Stimulated activated CD4-positive, alpha-beta T cell treated with anti-CD3 and anti-CD28 coated beads, Interleukin-4, amount 100 ng/mL, for 4 hours (primary cell): ENCODE measurements at regions not wholly inside any gene's neighbourhood (a gene's known extent, or its start where the extent isn't known, plus 50 kb on each side); places are given as distances from the start of the nearest gene placed in this dataset.
"Not testable (repeated sequence)": the region's sequence is repeated elsewhere in the genome, so short reads cannot be mapped to it uniquely, and the experiment has no call there.

Experiments used
- DNase-seq, 2 experiments: peaks; one replicate each; pipeline ENCODE4 v3.0.0-alpha.2; 2020

- no peak for DNase-seq
These were observed 1088.9 kb upstream of the CITED2 start for GRCh38 chr6:140463312-140463710.

GRCh38 chr6:140462453-140463311 lies 1088.2 kb upstream of the CITED2 start:
- no peak for DNase-seq

GRCh38 chr6:140462076-140462452 lies 1087.6 kb upstream of the CITED2 start:
- no peak for DNase-seq

DNA sequence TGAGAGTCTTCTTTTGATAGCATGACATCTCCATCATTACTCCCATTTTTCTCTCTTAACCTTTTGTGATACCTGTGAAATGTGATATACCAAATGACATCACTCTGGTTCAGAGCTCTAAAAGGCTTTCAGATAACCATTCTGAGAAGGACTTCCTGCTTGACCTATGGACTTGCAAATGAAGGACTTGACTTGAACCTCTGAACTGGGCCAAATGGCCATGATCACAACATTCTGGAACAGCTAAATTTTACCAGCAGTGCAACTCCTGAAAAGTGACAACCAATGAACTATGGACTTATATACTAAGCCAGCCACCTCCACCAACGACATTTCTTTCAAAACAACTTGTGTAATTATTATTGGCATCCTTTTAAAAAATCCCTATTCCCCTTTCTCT lies 1085.8 kb upstream of the CITED2 start:
- no peak for DNase-seq

GRCh38 chr6:140459209-140459608 lies 1084.8 kb upstream of the CITED2 start:
- DNase-seq: no peak

DNA sequence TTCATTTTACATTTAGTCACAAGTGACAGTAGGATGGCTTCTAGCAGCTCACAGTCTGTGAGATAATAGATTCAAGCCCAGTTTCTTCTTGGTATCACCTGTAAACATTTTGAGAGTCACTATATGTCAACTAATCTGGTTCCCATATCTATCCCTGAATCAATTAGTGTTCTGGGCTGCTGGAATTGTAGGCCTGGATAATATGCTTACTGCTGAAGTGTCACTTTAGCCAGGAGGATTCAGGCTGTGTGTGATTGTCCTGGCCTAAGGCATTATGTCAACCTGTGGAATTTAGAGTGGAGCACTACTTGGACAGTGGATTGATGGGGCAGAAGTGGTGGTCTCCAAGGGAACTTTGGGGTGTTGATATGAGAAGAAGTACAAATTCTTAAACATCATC lies 1071.8 kb upstream of the CITED2 start:
- DNase-seq: no peak

GRCh38 chr6:140445474-140446004 lies 1071.1 kb upstream of the CITED2 start:
- no peak for DNase-seq

DNA sequence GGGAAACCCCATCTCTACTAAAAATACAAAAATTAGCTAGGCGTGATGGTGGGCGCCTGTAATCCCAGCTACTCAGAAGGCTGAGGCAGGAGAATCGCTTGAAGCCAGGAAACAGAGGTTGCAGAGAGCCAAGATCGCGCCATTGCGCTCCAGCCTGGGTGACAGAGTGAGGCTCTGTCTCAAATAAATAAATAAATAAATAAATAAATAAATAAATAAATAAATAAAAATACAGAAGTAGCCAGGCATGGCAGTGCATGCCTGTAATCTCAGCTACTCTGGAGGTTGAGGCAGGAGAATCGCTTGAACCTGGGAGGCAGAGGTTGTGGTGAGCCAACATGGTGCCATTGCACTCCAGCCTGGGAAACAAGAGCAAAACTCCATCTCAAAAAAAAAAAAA lies 1068.7 kb upstream of the CITED2 start:
- not testable (repeated sequence) for DNase-seq

GRCh38 chr6:140441256-140441655 lies 1066.8 kb upstream of the CITED2 start:
- no peak for DNase-seq

- DNase-seq: no peak
These were observed 1065.9 kb upstream of the CITED2 start for GRCh38 chr6:140440223-140440835.

- no peak for DNase-seq
These were observed 1063.9 kb upstream of the CITED2 start for GRCh38 chr6:140438346-140438735.

DNA sequence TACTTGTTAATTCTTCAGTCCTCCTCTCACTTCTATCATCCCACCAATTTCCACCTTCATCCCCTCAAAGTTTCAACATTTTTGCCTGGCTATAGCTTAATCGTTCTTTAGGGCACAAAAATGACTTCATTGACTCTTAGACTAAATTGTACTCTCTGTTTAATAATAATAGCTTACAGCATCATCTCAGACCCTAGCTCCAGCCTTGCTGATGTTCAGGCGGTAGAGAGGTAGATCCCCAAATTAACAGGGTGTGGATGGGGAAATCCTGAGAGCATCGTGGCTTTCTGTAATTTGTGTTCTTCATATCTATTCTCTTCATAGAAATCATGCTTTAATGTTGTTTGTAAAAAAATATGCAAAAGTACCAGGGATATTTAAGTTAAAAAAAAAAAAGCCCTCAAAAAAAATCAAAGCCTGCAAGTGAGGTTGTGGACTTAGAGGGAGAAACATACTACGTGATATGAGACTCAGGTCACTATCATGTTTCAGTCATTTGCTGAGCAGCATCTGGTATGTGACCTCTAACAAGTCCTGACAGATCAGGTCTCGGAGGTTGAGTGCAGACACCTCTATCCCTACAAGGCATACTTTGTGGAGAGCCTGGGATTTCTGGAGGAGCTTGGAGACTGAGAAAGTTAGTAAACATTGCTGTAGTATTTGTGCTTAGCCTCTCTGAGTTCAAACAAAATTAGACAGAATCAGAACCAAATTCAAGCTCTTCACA lies 1063.3 kb upstream of the CITED2 start:
- no peak for DNase-seq

DNA sequence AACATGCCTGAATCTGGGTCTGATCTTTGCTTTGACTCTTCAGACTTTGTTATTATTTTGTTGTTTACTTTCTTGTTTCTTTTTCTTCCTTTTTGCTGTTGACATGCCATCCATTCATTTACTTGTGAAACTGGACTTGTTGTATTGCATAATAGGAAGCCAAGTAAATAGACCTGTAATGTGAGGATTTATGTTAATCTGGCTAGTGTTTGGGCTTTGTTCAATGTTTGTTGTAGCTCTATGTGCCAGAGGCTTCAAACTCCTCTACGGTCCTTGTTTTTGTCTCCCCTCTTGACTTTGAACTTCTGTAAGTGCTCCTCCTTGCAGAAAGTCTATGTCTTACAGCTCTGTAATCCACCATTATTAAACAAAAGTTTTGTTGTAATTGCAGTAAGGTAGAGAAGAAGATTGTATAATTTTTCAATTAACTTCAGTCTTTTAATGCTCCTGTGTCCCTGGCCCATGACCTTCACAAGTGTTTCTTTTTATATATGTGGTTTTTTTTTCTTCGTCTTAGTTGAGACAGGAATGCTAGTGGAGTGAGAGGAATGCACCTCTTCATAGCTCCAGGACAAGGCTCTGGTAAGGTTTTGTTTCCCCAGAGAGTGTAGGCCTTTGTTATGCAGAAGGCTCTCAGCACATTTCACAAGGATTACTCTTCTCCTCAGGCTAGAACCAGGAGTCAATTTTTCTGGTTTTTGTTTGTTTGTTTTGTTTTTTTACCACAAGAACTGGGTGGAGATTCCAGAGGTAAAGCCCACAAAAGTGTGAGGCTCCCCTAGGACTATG lies 1061.8 kb upstream of the CITED2 start:
- no peak for DNase-seq

GRCh38 chr6:140434761-140435160 lies 1060.3 kb upstream of the CITED2 start:
- no peak for DNase-seq

DNA sequence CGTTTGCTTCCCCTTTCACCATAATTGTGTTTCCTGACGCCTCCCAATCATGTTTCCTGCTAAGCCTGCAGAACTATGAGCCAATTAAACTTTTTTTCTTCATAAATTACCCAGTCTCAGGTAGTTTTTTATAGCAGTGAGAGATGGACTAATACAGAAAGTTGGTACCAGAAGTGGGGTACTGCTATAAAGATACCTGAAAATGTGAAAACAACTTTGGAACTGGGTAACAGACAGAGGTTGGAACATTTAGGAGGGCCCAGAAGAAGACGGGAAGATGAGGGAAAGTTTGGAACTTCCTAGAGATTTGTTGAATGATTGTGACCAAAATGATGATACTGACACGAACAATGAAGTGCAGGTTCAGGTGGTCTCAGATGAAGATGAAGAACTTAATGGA lies 1058.6 kb upstream of the CITED2 start:
- DNase-seq: no peak

DNA sequence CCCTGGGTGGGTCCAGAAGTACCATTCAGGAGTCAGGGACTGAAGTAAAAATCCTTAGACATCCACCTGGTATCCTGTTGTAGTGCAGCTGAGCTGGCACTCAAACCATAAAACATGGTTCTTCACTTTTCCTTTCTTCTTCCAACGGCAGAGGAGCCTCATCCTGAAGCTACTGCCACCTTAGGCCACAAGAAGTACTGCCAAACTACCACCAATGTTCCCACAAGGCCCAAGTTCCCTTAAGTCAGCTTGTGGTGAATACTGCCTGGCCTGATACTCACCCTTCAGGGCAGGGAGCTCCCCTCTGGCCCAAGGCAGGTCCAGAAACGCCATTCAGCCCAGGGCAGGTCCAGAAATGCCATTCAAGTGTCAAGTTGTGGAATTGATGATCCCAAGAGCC lies 1053.4 kb upstream of the CITED2 start:
- no peak for DNase-seq

DNA sequence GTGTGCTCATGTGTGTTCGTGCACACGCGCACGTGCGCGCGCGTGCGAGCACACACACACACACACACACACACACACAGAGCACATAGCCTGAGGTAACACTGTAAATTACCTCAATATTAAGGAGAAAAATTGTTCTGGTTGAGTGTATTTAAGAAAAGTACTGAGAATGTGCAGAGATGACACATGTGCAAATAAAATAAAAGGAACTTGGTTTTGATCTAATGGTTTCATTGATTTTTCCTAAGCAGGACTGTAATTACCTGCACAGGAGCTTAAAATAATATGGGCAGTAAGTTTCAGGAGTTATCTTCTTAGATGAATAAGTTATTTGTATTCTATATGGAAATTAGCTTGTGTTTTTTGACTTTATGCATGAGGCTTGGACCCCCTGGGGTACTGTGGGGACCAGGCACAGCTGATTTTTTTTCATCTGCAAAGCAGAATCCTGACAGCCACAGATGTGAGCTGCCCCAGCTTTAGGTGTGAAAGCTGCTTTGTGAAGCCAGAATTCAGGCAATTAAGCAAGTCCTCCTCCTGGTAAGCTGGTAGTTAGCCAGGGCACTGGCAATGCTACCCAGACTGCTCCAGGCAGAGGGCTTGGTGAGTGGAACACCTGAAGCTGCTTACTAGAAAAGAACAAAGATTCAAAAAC lies 1040.6 kb upstream of the CITED2 start:
- no peak for DNase-seq

DNA sequence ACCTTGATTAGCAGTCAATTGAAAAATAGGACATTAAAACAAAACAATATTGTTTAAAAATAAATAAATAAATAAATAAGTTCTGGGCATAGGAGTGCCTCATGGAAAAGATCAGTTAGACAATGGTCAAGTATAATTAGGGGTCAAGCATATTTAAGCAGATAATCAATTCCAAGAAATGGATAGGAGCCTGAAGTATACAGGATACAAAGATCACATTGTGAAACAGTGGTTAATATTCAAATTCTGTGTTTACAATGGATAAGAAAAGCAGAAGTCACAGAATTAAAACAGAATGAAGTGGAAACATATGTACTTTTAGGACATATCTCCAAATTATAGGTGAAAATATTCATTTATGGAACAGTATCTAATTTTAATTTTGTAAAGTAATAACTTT lies 1028.6 kb upstream of the CITED2 start:
- DNase-seq: no peak

- DNase-seq: no peak
These were observed 1027.3 kb upstream of the CITED2 start for GRCh38 chr6:140401761-140402160.

- no peak for DNase-seq
These were observed 1023.6 kb upstream of the CITED2 start for GRCh38 chr6:140398076-140398475.

DNA sequence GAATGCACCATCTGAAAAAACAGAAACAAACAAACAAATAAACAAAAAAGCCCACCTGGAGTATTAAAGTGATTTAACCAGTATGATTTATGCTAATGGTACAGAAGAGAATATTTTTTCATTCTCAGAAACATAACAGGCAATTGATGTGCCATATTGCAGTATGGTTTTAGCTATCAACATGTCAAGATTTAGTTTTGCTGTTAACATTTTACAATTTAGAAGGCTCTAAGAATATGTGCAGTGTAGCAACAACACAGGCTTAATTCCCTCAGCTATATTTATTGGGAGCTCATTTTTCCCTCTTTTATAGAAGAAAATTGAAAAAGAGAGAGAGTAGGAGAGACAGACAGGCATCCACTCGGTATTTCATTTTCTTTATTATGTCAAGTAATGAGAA lies 1022.7 kb upstream of the CITED2 start:
- no peak for DNase-seq
